OCI-LY7 (cell line): ENCODE measurements at regions not wholly inside any gene's neighbourhood (a gene's known extent, or its start where the extent isn't known, plus 50 kb on each side); places are given as distances from the start of the nearest gene placed in this dataset.

Source experiments
- BruUV-seq: library from RNA; stranded (reverse); fragments of 400-500 nt; replicated peaks from 2 replicates; lab custom pipeline; 2021; lab: Mats Ljungman, UMichigan
- CTCF ChIA-PET: fragments of 300-600 bp; sonication (Branson Sonifier 250); formaldehyde crosslinking; loops from one replicate; lab custom pipeline; 2022; ENCODE audit warnings: antibody characterized with exemption; ENCODE audit not compliant: unreplicated experiment; lab: Charles Lee
- POLR2A ChIA-PET: fragments of 300-600 bp; sonication (Branson Sonifier 250); formaldehyde crosslinking; loops from one replicate; lab custom pipeline; 2022; ENCODE audit warnings: antibody characterized with exemption; lab: Charles Lee
- DNase-seq: peaks from one replicate; pipeline ENCODE4 v3.0.0-alpha.2; 2015; ENCODE audit warnings: low spot score
- H2AFZ ChIP-seq: fragments of 200-600 bp; sonication (generic), shearing (Covaris generic); 2 replicates; pipeline ENCODE4 v1.6.1; 2014; ENCODE audit warnings: mild to moderate bottlenecking, antibody characterized with exemption, low read length, moderate library complexity
- H3K27ac ChIP-seq: fragments of 200-600 bp; sonication (generic); 2 replicates; pipeline ENCODE4 v1.5.1; 2014; ENCODE audit warnings: mixed run types, low read depth, mild to moderate bottlenecking, moderate library complexity, low read length, inconsistent platforms; ENCODE audit not compliant: poor library complexity, severe bottlenecking
- H3K36me3 ChIP-seq: fragments of 200-600 bp; sonication (generic); 2 replicates; pipeline ENCODE4 v1.6.1; 2014; ENCODE audit warnings: mild to moderate bottlenecking, antibody characterized with exemption, low read length, moderate library complexity, mixed read lengths; ENCODE audit not compliant: insufficient read depth
- H3K4me1 ChIP-seq: fragments of 200-600 bp; sonication (generic); 2 replicates; pipeline ENCODE4 v1.5.1; 2014; ENCODE audit warnings: mild to moderate bottlenecking, low read length; ENCODE audit not compliant: insufficient read depth, poor library complexity, severe bottlenecking
- H3K4me2 ChIP-seq: fragments of 200-600 bp; sonication (generic); 2 replicates; pipeline ENCODE4 v1.6.1; 2014; ENCODE audit warnings: mild to moderate bottlenecking, low read length
- H3K4me3 ChIP-seq: fragments of 200-600 bp; sonication (generic); 2 replicates; pipeline ENCODE4 v1.5.1; 2014; ENCODE audit warnings: mild to moderate bottlenecking, low read depth, low read length; ENCODE audit not compliant: poor library complexity, severe bottlenecking
- H3K79me2 ChIP-seq: fragments of 200-600 bp; sonication (generic); 2 replicates; pipeline ENCODE4 v1.6.1; 2016; ENCODE audit warnings: low read depth, mild to moderate bottlenecking, low read length, moderate library complexity, mixed read lengths; ENCODE audit not compliant: insufficient read depth
- H3K9me2 ChIP-seq: fragments of 200-600 bp; sonication (generic); 2 replicates; pipeline ENCODE4 v1.6.1; 2016; ENCODE audit warnings: mild to moderate bottlenecking, low read length, mixed read lengths; ENCODE audit not compliant: insufficient read depth
- H3K9me3 ChIP-seq: fragments of 200-600 bp; sonication (generic); 2 replicates; pipeline ENCODE4 v1.6.1; 2014; ENCODE audit warnings: mild to moderate bottlenecking, mixed run types, low read length, mixed read lengths
- H4K20me1 ChIP-seq: fragments of 200-600 bp; sonication (generic); 2 replicates; pipeline ENCODE4 v1.6.1; 2014; ENCODE audit warnings: mild to moderate bottlenecking, antibody characterized with exemption, low read length, moderate library complexity, mixed read lengths; ENCODE audit not compliant: insufficient read depth
- EZH2phosphoT487 ChIP-seq: fragments of 200-600 bp; sonication (generic); IDR thresholded peaks from 2 replicates; pipeline ENCODE4 v1.6.1; 2018; ENCODE audit warnings: low read depth, borderline replicate concordance, mild to moderate bottlenecking, mixed run types, antibody characterized with exemption, low read length, moderate library complexity, mixed read lengths
- intact Hi-C: fragments of 100-400 bp; cut with micrococcal nuclease; formaldehyde crosslinking; loops from one replicate; pipeline ENCODE4 v1.10.0; 2022; ENCODE audit not compliant: unreplicated experiment
- TF ChIP-seq, protein P1 (sequence below): fragments of 200-600 bp; sonication (generic); conservative IDR thresholded peaks from 2 replicates; pipeline ENCODE4 v1.5.1; 2014; ENCODE audit warnings: mild to moderate bottlenecking, antibody characterized with exemption, low read length, moderate library complexity, mixed read lengths

DNA sequence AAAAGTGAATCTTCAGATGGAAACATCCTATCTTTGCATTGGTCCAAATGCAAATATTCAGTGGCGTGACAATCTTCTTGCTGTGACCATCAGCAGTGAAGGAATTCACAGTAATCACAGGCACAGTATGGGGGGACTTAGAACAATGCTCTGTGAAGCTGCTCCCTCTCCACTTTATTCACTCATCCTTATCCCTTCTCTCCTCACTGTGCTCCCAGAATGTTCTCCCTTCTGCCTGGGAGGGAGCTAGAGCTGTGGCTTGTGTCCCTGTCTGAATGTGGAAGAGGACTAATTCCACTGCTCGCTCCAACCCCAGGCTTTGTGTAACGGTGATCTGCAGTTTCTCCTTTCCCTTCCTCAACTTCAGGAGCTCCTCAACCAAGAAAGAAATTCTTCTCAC lies 243.7 kb downstream of the ALDH8A1 start:
- DNase-seq = no peak
- POLR2A ChIA-PET = interaction anchor here (0.5 kb wide), 1 partner anchor 400 kb away, joined by 8 read pairs; no protein-coding TSS in a partner anchor

GRCh38 chr6:134703206-134703605 lies 246.7 kb downstream of the ALDH8A1 start:
- H3K4me1 ChIP-seq = no peaks in the 10 kb centered on the region
- H4K20me1 ChIP-seq = no peaks in the 10 kb centered on the region
- DNase-seq = no peak
- intact Hi-C loops = no loop called here
- no peaks in the 10 kb centered on the region for H3K79me2 ChIP-seq
- POLR2A ChIA-PET = no interaction called here
- no peaks in the 10 kb centered on the region for H3K9me3 ChIP-seq
- no peak overlapping the region for H3K27ac ChIP-seq
- no TSS peak for BruUV-seq
- H3K9me2 ChIP-seq = no peaks in the 10 kb centered on the region
- no peak overlapping the region for H3K4me2 ChIP-seq
- no peak overlapping the region for H2AFZ ChIP-seq
- H3K4me3 ChIP-seq = no peak overlapping the region
- no peak for TF ChIP-seq EZH2phosphoT487
- TF ChIP-seq, protein P1, sequence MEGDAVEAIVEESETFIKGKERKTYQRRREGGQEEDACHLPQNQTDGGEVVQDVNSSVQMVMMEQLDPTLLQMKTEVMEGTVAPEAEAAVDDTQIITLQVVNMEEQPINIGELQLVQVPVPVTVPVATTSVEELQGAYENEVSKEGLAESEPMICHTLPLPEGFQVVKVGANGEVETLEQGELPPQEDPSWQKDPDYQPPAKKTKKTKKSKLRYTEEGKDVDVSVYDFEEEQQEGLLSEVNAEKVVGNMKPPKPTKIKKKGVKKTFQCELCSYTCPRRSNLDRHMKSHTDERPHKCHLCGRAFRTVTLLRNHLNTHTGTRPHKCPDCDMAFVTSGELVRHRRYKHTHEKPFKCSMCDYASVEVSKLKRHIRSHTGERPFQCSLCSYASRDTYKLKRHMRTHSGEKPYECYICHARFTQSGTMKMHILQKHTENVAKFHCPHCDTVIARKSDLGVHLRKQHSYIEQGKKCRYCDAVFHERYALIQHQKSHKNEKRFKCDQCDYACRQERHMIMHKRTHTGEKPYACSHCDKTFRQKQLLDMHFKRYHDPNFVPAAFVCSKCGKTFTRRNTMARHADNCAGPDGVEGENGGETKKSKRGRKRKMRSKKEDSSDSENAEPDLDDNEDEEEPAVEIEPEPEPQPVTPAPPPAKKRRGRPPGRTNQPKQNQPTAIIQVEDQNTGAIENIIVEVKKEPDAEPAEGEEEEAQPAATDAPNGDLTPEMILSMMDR = no peak
- H3K36me3 ChIP-seq = no peaks in the 10 kb centered on the region
- CTCF ChIA-PET = no interaction called here

More for the DNA sequence above, 243.7 kb downstream of the ALDH8A1 start:
- CTCF ChIA-PET = no interaction called here
- TF ChIP-seq, protein P1 = no peak
- TF ChIP-seq EZH2phosphoT487 = no peak
- Histone ChIP-seq H2AFZ (no peak overlapping the region), H3K4me1 (no peaks in the 10 kb centered on the region), H3K27ac (no peak overlapping the region), H3K9me3 (no peaks in the 10 kb centered on the region), H3K4me3 (no peak overlapping the region), H3K9me2 (no peaks in the 10 kb centered on the region), H4K20me1 (no peaks in the 10 kb centered on the region), H3K79me2 (no peaks in the 10 kb centered on the region), H3K36me3 (no peaks in the 10 kb centered on the region), H3K4me2 (no peak overlapping the region)
- no TSS peak for BruUV-seq
- intact Hi-C loops = no loop called here

- no peaks in the 10 kb centered on the region for H3K4me1 ChIP-seq
- no peaks in the 10 kb centered on the region for H3K9me2 ChIP-seq
- H4K20me1 ChIP-seq = no peaks in the 10 kb centered on the region
- H3K9me3 ChIP-seq = no peaks in the 10 kb centered on the region
- no peak for DNase-seq
- H3K36me3 ChIP-seq = no peaks in the 10 kb centered on the region
- H3K4me2 ChIP-seq = no peak overlapping the region
- intact Hi-C loops = no loop called here
- no peak overlapping the region for H2AFZ ChIP-seq
- no peaks in the 10 kb centered on the region for H3K79me2 ChIP-seq
- no peak overlapping the region for H3K27ac ChIP-seq
- POLR2A ChIA-PET = no interaction called here
- TF ChIP-seq EZH2phosphoT487 = no peak
- TF ChIP-seq, protein P1 = no peak
- CTCF ChIA-PET = no interaction called here
- BruUV-seq = no TSS peak
- H3K4me3 ChIP-seq = no peak overlapping the region
These were observed 247.6 kb downstream of the ALDH8A1 start for GRCh38 chr6:134702279-134702678.
